T-cell (primary cell): ENCODE measurements at regions not wholly inside any gene's neighbourhood (a gene's known extent, or its start where the extent isn't known, plus 50 kb on each side); places are given as distances from the start of the nearest gene placed in this dataset.

Source experiments
- ATAC-seq, 4 experiments: fragments of 200-7000 bp in 3 of 4; fragments of 150-1000 bp in 1 of 4; cut with Tn5 transposase; replicated peaks in 1 of 4; 1 replicate in 3 of 4; 2 replicates in 1 of 4; pipeline ENCODE4 v1.10.0; 2021; ENCODE audit warnings: moderate library complexity in 3 of 4, mild to moderate bottlenecking in 2 of 4, moderate number of reproducible peaks in 1 of 4
- CTCF ChIA-PET, 2 donors: fragments of 300-600 bp; sonication (Branson Sonifier 250); formaldehyde crosslinking; loops; one replicate each; lab custom pipeline; 2022; ENCODE audit warnings: antibody characterized with exemption in 2 of 2; lab: Charles Lee
- POLR2A ChIA-PET, 2 donors: fragments of 300-600 bp; sonication (Branson Sonifier 250); formaldehyde crosslinking; loops; one replicate each; lab custom pipeline; 2022; ENCODE audit warnings: antibody characterized with exemption in 2 of 2; lab: Charles Lee
- DNase-seq, 35 experiments: peaks; one replicate each; pipeline versions ENCODE4 v3.0.0 to v3.0.0-alpha.2; 2013 to 2023
- H3K27ac ChIP-seq: one replicate; pipeline ENCODE4 v1.5.1; 2013; ENCODE audit warnings: low read length
- H3K27me3 ChIP-seq, 2 experiments: replicated peaks in 1 of 2; 1 replicate in 1 of 2; 2 replicates in 1 of 2; pipeline versions ENCODE4 v1.6.1 to v1.7.0; 2013; ENCODE audit warnings: low read length in 1 of 2, mixed read lengths in 1 of 2; ENCODE audit not compliant: control insufficient read depth in 2 of 2, insufficient read depth in 2 of 2; ENCODE audit errors: extremely low read depth in 1 of 2
- H3K36me3 ChIP-seq, 2 donors: 1 replicate in 1 of 2; 2 replicates in 1 of 2; pipeline versions ENCODE4 v1.6.1 to v1.7.0; 2013; ENCODE audit warnings: low read length in 1 of 2; ENCODE audit not compliant: control insufficient read depth in 2 of 2, insufficient read depth in 1 of 2; ENCODE audit errors: extremely low read depth in 1 of 2
- H3K4me1 ChIP-seq, 2 experiments: 1 replicate in 1 of 2; 2 replicates in 1 of 2; pipeline versions ENCODE4 v1.6.1 to v1.7.0; 2013; ENCODE audit warnings: low read length in 2 of 2, mixed read lengths in 1 of 2; ENCODE audit not compliant: insufficient read depth in 2 of 2, control insufficient read depth in 1 of 2; ENCODE audit errors: extremely low read depth in 1 of 2
- H3K4me3 ChIP-seq, 2 donors: 1 replicate in 1 of 2; 2 replicates in 1 of 2; pipeline versions ENCODE4 v1.5.1 to v1.7.0; 2013; ENCODE audit warnings: mild to moderate bottlenecking in 2 of 2, low read length in 1 of 2, moderate library complexity in 1 of 2; ENCODE audit not compliant: control insufficient read depth in 1 of 2; ENCODE audit errors: extremely low read depth in 1 of 2
- H3K9me3 ChIP-seq: 2 replicates; pipeline ENCODE4 v1.7.0; 2013
- H3K27ac Mint-ChIP-seq, 2 donors: one replicate each; pipeline ENCODE4 v1.8.0; 2020 to 2021; ENCODE audit warnings: mild to moderate bottlenecking in 2 of 2, mixed read lengths in 2 of 2
- H3K27me3 Mint-ChIP-seq, 2 donors: one replicate each; pipeline ENCODE4 v1.8.0; 2021 to 2022; ENCODE audit warnings: mixed read lengths in 2 of 2
- H3K36me3 Mint-ChIP-seq: one replicate; pipeline ENCODE4 v1.8.0; 2021; ENCODE audit warnings: mixed read lengths
- H3K4me1 Mint-ChIP-seq, 3 donors: one replicate each; pipeline ENCODE4 v1.8.0; 2020 to 2022; ENCODE audit warnings: mixed read lengths in 3 of 3, mild to moderate bottlenecking in 1 of 3
- H3K4me3 Mint-ChIP-seq, 3 donors: one replicate each; pipeline ENCODE4 v1.8.0; 2020 to 2022; ENCODE audit warnings: mild to moderate bottlenecking in 3 of 3, mixed read lengths in 3 of 3, moderate library complexity in 3 of 3
- H3K9me3 Mint-ChIP-seq, 3 donors: one replicate each; pipeline ENCODE4 v1.8.0; 2020 to 2022; ENCODE audit warnings: mixed read lengths in 3 of 3
- WGBS: methylation state at CpG from one replicate; pipeline ENCODE4 v1.1.5; 2013; ENCODE audit warnings: missing lambda C conversion rate; ENCODE audit not compliant: insufficient coverage; 5-methylcytosine and 5-hydroxymethylcytosine counted together

DNA sequence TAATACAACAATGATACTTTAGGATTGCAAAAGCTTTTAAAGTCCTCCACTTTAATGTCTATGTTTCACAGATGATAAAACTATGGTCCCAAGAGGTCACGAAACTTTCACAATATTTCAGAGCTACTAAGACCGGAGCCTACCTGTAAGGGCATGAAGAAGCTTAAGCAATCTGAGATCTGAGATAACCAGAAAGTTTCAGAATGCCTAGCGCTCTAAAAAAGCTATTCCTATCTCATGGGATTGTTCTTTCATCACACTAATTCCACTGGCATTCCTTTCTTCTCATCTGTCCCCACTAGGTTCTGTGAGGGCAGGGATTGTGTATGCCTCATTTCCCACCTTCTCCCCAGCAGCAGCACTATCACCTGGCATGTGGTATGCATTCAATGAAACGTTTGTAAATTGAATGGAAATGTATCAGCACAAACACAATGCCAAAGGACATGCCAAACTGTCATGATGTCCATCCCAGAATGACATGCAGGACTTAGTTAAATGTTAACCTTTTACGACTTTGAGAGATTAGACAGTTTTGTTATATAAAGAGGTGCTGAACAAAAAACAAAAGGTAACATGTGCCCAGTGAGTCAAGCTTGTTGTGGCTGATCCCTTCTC lies 104.7 kb upstream of the NR2F2 start:
- H3K27ac ChIP-seq = no peak overlapping the region
- no peaks in the 10 kb centered on the region for H3K9me3 ChIP-seq
- Mint-ChIP-seq H3K27ac (no peak overlapping the region), H3K4me1 (no peaks in the 10 kb centered on the region), H3K4me3 (no peak overlapping the region), H3K27me3 (peaks cover 4 to 29% of the 10 kb centered on the region in 2 donors), H3K36me3 (no peaks in the 10 kb centered on the region), H3K9me3 (peaks cover 0 to 9% (median 0%) of the 10 kb centered on the region in 3 donors)
- CTCF ChIA-PET = no interaction called here
- 60% methylated on average over 1 of the region's 5 CpGs for WGBS
- H3K36me3 ChIP-seq = no peaks in the 10 kb centered on the region
- DNase-seq = no peak
- H3K4me1 ChIP-seq = no peaks in the 10 kb centered on the region
- POLR2A ChIA-PET = interaction anchor here in 1 of 2 donors (0.6 kb wide), 1 partner anchor 10 kb away, joined by 3 read pairs; no protein-coding TSS in a partner anchor
- H3K4me3 ChIP-seq = no peak overlapping the region
- H3K27me3 ChIP-seq = no peaks in the 10 kb centered on the region
- ATAC-seq = no peak

DNA sequence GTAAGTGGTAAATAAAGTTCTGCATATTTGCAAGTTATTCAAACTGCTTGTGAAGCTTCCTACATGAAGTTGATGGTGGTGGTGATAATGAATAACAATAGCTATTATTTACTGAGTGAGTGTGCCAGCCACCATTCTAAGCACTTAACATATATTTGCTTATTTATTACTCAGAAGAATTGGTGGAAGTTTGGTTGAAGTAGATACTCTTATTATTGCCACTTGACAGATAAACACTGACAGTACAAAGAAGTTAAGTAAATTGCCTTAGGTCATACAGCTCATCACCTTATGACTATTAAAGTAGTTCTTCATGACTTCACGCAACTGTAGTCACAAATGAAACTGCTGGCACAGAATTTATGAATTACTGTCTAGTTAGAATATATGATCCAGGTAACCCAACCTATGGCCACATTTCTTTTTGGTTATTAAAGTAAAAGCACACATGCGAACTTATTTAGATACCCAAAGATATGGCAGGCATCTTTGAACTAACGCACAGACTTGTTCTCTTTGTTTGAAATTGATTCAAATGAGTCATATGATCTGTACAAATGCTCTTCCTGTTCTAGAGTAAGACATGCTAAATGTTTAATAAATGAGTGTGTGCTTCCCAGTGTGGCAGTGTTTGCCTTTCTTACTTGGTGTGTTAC lies 99.8 kb upstream of the NR2F2 start:
- ChIA-PET CTCF (interaction anchor here in 1 of 2 donors (0.7 kb wide), 1 partner anchor 822 kb away, joined by 3 read pairs; no protein-coding TSS in a partner anchor), POLR2A (no interaction called here)
- peaks cover 0 to 8% (median 0%) of the 10 kb centered on the region in 3 donors for H3K9me3 Mint-ChIP-seq
- H3K27ac Mint-ChIP-seq = no peak overlapping the region
- no peaks in the 10 kb centered on the region for H3K27me3 ChIP-seq
- H3K36me3 Mint-ChIP-seq = no peaks in the 10 kb centered on the region
- no peaks in the 10 kb centered on the region for H3K36me3 ChIP-seq
- no peak for ATAC-seq
- no peaks in the 10 kb centered on the region for H3K9me3 ChIP-seq
- 77% methylated on average over 2 of the region's 3 CpGs for WGBS
- no peak overlapping the region for H3K4me3 Mint-ChIP-seq
- H3K27me3 Mint-ChIP-seq = peaks cover 0 to 7% of the 10 kb centered on the region in 2 donors
- H3K4me3 ChIP-seq = no peak overlapping the region
- no peak for DNase-seq
- no peaks in the 10 kb centered on the region for H3K4me1 Mint-ChIP-seq
- no peaks in the 10 kb centered on the region for H3K4me1 ChIP-seq
- no peak overlapping the region for H3K27ac ChIP-seq

DNA sequence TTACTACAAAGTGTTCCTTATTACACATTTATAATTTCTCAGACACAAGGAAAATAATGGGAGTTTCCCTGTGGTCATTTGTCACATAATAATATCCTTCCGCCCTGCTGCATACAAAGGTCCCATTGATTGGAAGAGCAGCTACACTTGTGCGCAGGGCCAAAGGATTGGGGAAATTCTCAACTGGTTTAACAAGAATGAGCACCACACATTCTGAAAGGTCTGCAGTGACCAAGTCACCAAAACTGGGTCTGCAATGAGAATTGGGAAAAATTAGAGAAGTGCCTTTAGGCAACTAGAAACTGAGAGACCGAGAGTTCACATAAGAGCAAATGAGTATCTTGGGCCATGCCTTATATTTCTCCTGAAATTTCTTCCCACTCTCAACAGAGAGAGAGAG lies 98.2 kb upstream of the NR2F2 start:
- no peak for ATAC-seq
- no peaks in the 10 kb centered on the region for H3K36me3 ChIP-seq
- DNase-seq = no peak

DNA sequence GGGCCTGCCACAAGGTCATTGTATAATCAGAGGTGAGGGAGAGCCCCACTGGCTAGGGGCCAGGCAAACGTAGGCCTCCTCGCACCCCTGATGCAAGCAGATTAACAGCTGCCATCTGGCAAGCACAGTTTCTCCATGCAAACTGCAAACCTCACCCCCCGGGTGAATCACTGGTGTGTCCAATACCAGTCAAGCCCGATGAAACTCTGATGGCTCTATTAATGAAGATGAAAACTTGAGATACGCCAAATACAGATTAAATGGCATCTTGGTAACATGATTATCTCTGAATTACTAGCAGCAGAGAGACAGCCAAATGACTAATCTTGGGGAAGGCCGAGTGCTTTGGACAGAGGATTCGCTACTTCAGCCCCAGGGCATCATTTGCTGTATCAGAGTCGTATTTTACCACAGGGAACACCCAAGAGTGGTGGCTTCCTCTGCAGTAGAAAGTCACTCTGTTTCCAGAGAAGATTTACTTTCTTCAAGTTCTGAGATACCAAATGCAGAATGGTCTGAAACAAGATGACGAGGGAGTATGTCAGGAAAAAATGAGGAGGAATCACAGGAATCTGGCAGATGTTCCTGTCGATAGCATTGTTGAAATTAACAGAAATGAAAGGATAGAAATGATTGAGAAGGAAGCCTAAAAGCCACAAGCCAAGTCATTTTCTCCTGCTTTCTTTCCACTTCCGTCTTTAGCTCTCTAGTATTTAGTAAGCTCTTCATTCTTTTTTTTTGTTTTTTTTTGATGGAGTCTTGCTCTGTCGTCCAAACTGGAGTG lies 96.2 kb upstream of the NR2F2 start:
- H3K4me3 ChIP-seq = no peak overlapping the region
- CTCF ChIA-PET = no interaction called here
- DNase-seq (no peak), ATAC-seq (no peak)
- no peaks in the 10 kb centered on the region for H3K4me1 ChIP-seq
- Mint-ChIP-seq H3K4me3 (no peak overlapping the region), H3K9me3 (peaks cover 0 to 5% (median 0%) of the 10 kb centered on the region in 3 donors), H3K4me1 (no peaks in the 10 kb centered on the region), H3K36me3 (no peaks in the 10 kb centered on the region), H3K27me3 (peaks cover 0 to under 1% of the 10 kb centered on the region in 2 donors), H3K27ac (no peak overlapping the region)
- H3K36me3 ChIP-seq = no peaks in the 10 kb centered on the region
- H3K27me3 ChIP-seq = no peaks in the 10 kb centered on the region
- 58% methylated on average over 6 of the region's 12 CpGs for WGBS
- POLR2A ChIA-PET = no interaction called here
- no peaks in the 10 kb centered on the region for H3K9me3 ChIP-seq
- H3K27ac ChIP-seq = no peak overlapping the region

More for the DNA sequence above, 98.2 kb upstream of the NR2F2 start:
- Mint-ChIP-seq H3K9me3 (peaks cover 0 to 5% (median 0%) of the 10 kb centered on the region in 3 donors), H3K4me3 (no peak overlapping the region), H3K36me3 (no peaks in the 10 kb centered on the region), H3K27ac (no peak overlapping the region), H3K27me3 (no peaks in the 10 kb centered on the region), H3K4me1 (no peaks in the 10 kb centered on the region)
- Histone ChIP-seq H3K4me3 (no peak overlapping the region), H3K9me3 (no peaks in the 10 kb centered on the region), H3K27me3 (no peaks in the 10 kb centered on the region), H3K27ac (no peak overlapping the region), H3K4me1 (no peaks in the 10 kb centered on the region)
- ChIA-PET CTCF (no interaction called here), POLR2A (no interaction called here)
- 100% methylated on average over 1 of the region's 3 CpGs for WGBS

DNA sequence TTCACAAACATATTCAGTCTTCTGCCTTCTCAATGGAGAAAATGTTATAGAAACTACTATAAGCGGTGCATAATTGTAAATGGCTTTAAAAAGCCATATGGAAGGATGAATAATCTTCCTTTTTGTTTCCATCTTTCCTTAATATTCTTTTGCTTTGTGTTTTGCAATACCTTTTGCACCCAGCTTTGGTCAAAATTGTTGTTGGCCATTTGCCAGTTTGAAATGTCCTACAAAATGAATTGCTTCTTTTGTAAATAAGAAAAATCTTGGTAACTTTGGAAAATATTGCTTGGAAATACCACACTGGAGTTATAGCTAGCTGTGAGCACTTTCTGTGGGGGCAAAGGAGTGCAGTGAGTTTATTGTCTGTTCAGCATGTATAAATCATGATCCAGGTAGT lies 93.5 kb upstream of the NR2F2 start:
- no peak overlapping the region for H3K27ac ChIP-seq
- ChIA-PET CTCF (no interaction called here), POLR2A (no interaction called here)
- no CpG with 5 or more reads among the region's 1 CpG for WGBS
- no peak overlapping the region for H3K4me3 ChIP-seq
- Mint-ChIP-seq H3K9me3 (no peaks in the 10 kb centered on the region), H3K27ac (no peak overlapping the region), H3K27me3 (peaks cover 0 to 2% of the 10 kb centered on the region in 2 donors), H3K36me3 (no peaks in the 10 kb centered on the region), H3K4me3 (no peak overlapping the region), H3K4me1 (no peaks in the 10 kb centered on the region)
- DNase-seq (no peak), ATAC-seq (no peak)
- no peaks in the 10 kb centered on the region for H3K9me3 ChIP-seq
- H3K27me3 ChIP-seq = no peaks in the 10 kb centered on the region
- H3K36me3 ChIP-seq = no peaks in the 10 kb centered on the region
- no peaks in the 10 kb centered on the region for H3K4me1 ChIP-seq

DNA sequence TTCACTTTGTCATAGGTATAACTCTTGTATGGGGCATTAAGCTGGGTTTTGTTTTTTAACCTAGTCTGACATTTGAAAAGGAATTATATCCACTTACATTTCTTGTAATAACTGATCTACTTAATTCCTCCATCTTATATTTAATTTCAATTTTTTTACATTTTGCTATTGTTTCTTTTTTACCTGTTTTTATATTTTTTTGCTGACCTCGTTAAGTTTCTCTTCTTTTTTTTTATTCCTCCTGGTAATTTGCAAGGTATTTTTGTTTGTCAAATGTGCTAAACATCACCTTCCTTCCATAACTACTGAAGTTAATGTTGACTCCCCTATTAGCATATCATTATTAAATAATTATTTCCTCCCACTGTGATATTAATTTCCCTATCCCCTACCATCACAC lies 87.7 kb upstream of the NR2F2 start:
- ATAC-seq = no peak
- Histone ChIP-seq H3K4me3 (no peak overlapping the region), H3K27me3 (peaks cover 0 to 5% of the 10 kb centered on the region in 2 experiments), H3K27ac (no peak overlapping the region), H3K4me1 (no peaks in the 10 kb centered on the region), H3K36me3 (no peaks in the 10 kb centered on the region), H3K9me3 (no peaks in the 10 kb centered on the region)
- Mint-ChIP-seq H3K27ac (no peak overlapping the region), H3K4me1 (no peaks in the 10 kb centered on the region), H3K36me3 (no peaks in the 10 kb centered on the region), H3K4me3 (no peak overlapping the region), H3K27me3 (peaks cover 9 to 21% of the 10 kb centered on the region in 2 donors), H3K9me3 (peaks cover 0 to 8% (median 0%) of the 10 kb centered on the region in 3 donors)
- POLR2A ChIA-PET = no interaction called here
- no peak for DNase-seq
- WGBS = no CpG with 5 or more reads among the region's 1 CpG
- CTCF ChIA-PET = no interaction called here
